Fibroblast of gingiva (primary cell): ENCODE measurements at regions not wholly inside any gene's neighbourhood (a gene's known extent, or its start where the extent isn't known, plus 50 kb on each side); places are given as distances from the start of the nearest gene placed in this dataset.

ENCODE experiments used
- DNase-seq: peaks from one replicate; pipeline ENCODE4 v3.0.0-alpha.2; 2011; ENCODE audit warnings: low read depth

- DNase-seq: no peak
These were observed 67.2 kb upstream of the SHISA3 start for GRCh38 chr4:42330002-42330592.

- DNase-seq: no peak
These were observed 66.2 kb upstream of the SHISA3 start for GRCh38 chr4:42331040-42331439.

GRCh38 chr4:42331914-42332368, 65.3 kb upstream of the SHISA3 start:
- no peak for DNase-seq

GRCh38 chr4:42339935-42340406, 57.3 kb upstream of the SHISA3 start:
- DNase-seq: no peak

- no peak for DNase-seq
These were observed 55.7 kb upstream of the SHISA3 start for GRCh38 chr4:42341518-42342026.

GRCh38 chr4:42342459-42342858, 54.8 kb upstream of the SHISA3 start:
- no peak for DNase-seq

GRCh38 chr4:42344309-42344708, 53.0 kb upstream of the SHISA3 start:
- no peak for DNase-seq

- DNase-seq: no peak
These were observed 52.5 kb upstream of the SHISA3 start for GRCh38 chr4:42344749-42345148.

GRCh38 chr4:42345962-42346544, 51.2 kb upstream of the SHISA3 start:
- no peak for DNase-seq

GRCh38 chr4:42347076-42347475, 50.2 kb upstream of the SHISA3 start:
- no peak for DNase-seq
